ENCODE measurements at regions not wholly inside any gene's neighbourhood (a gene's known extent, or its start where the extent isn't known, plus 50 kb on each side); places are given as distances from the start of the nearest gene placed in this dataset.
"Not testable (repeated sequence)": the region's sequence is repeated elsewhere in the genome, so short reads cannot be mapped to it uniquely, and the experiment has no call there.

DNA sequence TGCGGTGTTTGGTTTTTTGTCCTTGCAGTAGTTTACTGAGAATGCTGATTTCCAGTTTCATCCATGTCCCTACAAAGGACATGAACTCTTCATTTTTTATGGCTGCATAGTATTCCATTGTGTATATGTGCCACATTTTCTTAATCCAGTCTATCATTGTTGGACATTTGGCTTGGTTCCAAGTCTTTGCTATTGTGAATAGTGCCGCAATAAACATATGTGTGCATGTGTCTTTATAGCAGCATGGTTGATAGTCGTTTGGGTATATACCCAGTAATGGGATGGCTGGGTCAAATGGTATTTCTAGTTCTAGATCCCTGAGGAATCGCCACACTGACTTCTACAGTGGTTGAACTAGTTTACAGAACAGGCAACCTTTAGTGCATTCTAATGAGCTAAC lies 178.5 kb upstream of the GRIN3A start:
- TF ChIP-seq CHD1 (IDR thresholded peaks at IDR 0.05; ENCODE audit: low read depth, low read length): not testable (repeated sequence)
- TF ChIP-seq, protein P1, sequence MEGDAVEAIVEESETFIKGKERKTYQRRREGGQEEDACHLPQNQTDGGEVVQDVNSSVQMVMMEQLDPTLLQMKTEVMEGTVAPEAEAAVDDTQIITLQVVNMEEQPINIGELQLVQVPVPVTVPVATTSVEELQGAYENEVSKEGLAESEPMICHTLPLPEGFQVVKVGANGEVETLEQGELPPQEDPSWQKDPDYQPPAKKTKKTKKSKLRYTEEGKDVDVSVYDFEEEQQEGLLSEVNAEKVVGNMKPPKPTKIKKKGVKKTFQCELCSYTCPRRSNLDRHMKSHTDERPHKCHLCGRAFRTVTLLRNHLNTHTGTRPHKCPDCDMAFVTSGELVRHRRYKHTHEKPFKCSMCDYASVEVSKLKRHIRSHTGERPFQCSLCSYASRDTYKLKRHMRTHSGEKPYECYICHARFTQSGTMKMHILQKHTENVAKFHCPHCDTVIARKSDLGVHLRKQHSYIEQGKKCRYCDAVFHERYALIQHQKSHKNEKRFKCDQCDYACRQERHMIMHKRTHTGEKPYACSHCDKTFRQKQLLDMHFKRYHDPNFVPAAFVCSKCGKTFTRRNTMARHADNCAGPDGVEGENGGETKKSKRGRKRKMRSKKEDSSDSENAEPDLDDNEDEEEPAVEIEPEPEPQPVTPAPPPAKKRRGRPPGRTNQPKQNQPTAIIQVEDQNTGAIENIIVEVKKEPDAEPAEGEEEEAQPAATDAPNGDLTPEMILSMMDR (IDR thresholded peaks at IDR 0.05; ENCODE audit: control extremely low read depth in 1 of 3, insufficient read depth in 1 of 3, low read depth in 1 of 3, low read length in 3 of 3): not testable (repeated sequence)

Measured in H1 (cell line).